HG02884 (cell line): ENCODE measurements at regions not wholly inside any gene's neighbourhood (a gene's known extent, or its start where the extent isn't known, plus 50 kb on each side); places are given as distances from the start of the nearest gene placed in this dataset.

Experiments used
- ATAC-seq: cut with Tn5 transposase; IDR thresholded peaks from one replicate; pipeline ENCODE4 v1.9.1; 2021; ENCODE audit warnings: mild to moderate bottlenecking, moderate library complexity; ENCODE audit not compliant: unreplicated experiment

- ATAC-seq = no peak
These were observed 154.9 kb downstream of the ZNF608 start for GRCh38 chr5:124591583-124591982.

- ATAC-seq = no peak
These were observed 155.8 kb downstream of the ZNF608 start for GRCh38 chr5:124590686-124591085.

- no peak for ATAC-seq
These were observed 159.2 kb downstream of the ZNF608 start for GRCh38 chr5:124587280-124587679.

GRCh38 chr5:124584991-124585715 is 161.3 kb downstream of the ZNF608 start:
- no peak for ATAC-seq

GRCh38 chr5:124583469-124584350 is 162.7 kb downstream of the ZNF608 start:
- peak; percentile 99 for ATAC-seq

GRCh38 chr5:124582561-124582840 is 163.9 kb downstream of the ZNF608 start:
- no peak for ATAC-seq

- no peak for ATAC-seq
These were observed 164.5 kb downstream of the ZNF608 start for GRCh38 chr5:124581738-124582560.

- no peak for ATAC-seq
These were observed 165.3 kb downstream of the ZNF608 start for GRCh38 chr5:124580925-124581737.

- ATAC-seq = no peak
These were observed 165.9 kb downstream of the ZNF608 start for GRCh38 chr5:124580512-124580911.

- ATAC-seq = peak; percentile 88
These were observed 169.5 kb downstream of the ZNF608 start for GRCh38 chr5:124576848-124577409.

- ATAC-seq = no peak
These were observed 170.7 kb downstream of the ZNF608 start for GRCh38 chr5:124575725-124576124.

GRCh38 chr5:124574521-124575436 is 171.7 kb downstream of the ZNF608 start:
- no peak for ATAC-seq

- no peak for ATAC-seq
These were observed 173.5 kb downstream of the ZNF608 start for GRCh38 chr5:124572971-124573370.

- ATAC-seq = no peak
These were observed 176.0 kb downstream of the ZNF608 start for GRCh38 chr5:124570285-124571035.

- ATAC-seq = no peak
These were observed 179.5 kb downstream of the ZNF608 start for GRCh38 chr5:124566875-124567450.

GRCh38 chr5:124561451-124561850 is 185.0 kb downstream of the ZNF608 start:
- no peak for ATAC-seq

GRCh38 chr5:124560370-124560769 is 186.1 kb downstream of the ZNF608 start:
- no peak for ATAC-seq

GRCh38 chr5:124557761-124558160 is 188.7 kb downstream of the ZNF608 start:
- ATAC-seq = no peak
